Aorta (tissue), 5 donors: ENCODE measurements at regions not wholly inside any gene's neighbourhood (a gene's known extent, or its start where the extent isn't known, plus 50 kb on each side); places are given as distances from the start of the nearest gene placed in this dataset.
A peak's percentile ranks its signal among the peaks of the same experiment; 100 is the strongest.

Experiments used
- ATAC-seq: fragments of 200-7000 bp; cut with Tn5 transposase; one replicate; pipeline ENCODE4 v1.9.1; 2022; ENCODE audit warnings: moderate library complexity; ENCODE audit not compliant: low FRiP score
- DNase-seq, 2 donors: peaks; one replicate each; pipeline ENCODE4 v3.0.0-alpha.2; 2020
- H3K27ac ChIP-seq, 2 donors: one replicate each; pipeline ENCODE4 v1.5.1; 2013; ENCODE audit warnings: low read length in 2 of 2, mild to moderate bottlenecking in 2 of 2, moderate library complexity in 2 of 2, control low read depth in 1 of 2, inconsistent platforms in 1 of 2, low read depth in 1 of 2
- H3K27me3 ChIP-seq, 2 donors: one replicate each; pipeline ENCODE4 v1.6.1; 2013; ENCODE audit warnings: control low read depth in 1 of 2, low read length in 1 of 2, mild to moderate bottlenecking in 1 of 2, moderate library complexity in 1 of 2; ENCODE audit not compliant: insufficient read depth in 2 of 2, control insufficient read depth in 1 of 2
- H3K36me3 ChIP-seq, 2 donors: one replicate each; pipeline ENCODE4 v1.6.1; 2013; ENCODE audit warnings: control low read depth in 1 of 2, low read length in 1 of 2, mild to moderate bottlenecking in 1 of 2; ENCODE audit not compliant: insufficient read depth in 2 of 2, control insufficient read depth in 1 of 2
- H3K4me1 ChIP-seq, 2 donors: one replicate each; pipeline ENCODE4 v1.6.1; 2013; ENCODE audit warnings: low read length in 2 of 2, control low read depth in 1 of 2, mild to moderate bottlenecking in 1 of 2, moderate library complexity in 1 of 2; ENCODE audit not compliant: insufficient read depth in 2 of 2, control insufficient read depth in 1 of 2
- H3K4me3 ChIP-seq, 2 donors: one replicate each; pipeline ENCODE4 v1.5.1; 2013; ENCODE audit warnings: low read length in 2 of 2, control low read depth in 1 of 2, mild to moderate bottlenecking in 1 of 2
- H3K9me3 ChIP-seq: one replicate; pipeline ENCODE4 v1.6.1; 2013; ENCODE audit warnings: mild to moderate bottlenecking, low read length; ENCODE audit not compliant: control insufficient read depth
- WGBS, 2 donors: extraction: QIAGEN DNeasy Blood & Tissue Kit; methylation state at CpG; one replicate each; pipeline ENCODE4 v1.1.7; 2013; 5-methylcytosine and 5-hydroxymethylcytosine counted together
- intact Hi-C, 2 donors: fragments of 100-400 bp; cut with DNase I; formaldehyde crosslinking; loops; one replicate each; pipeline versions ENCODE4 v1.14.2 to v1.15.0; 2022
- donor health status: healthy with polysubstance abuse.
- donor health status: Bipolar disorder and iron deficiency.
- donor health status: DM: no; HTN: no; CAD: no.
- donor health status: DM: no; HTN: no; CAD: no.
- donor health status: DM: yes; HTN: yes; CAD: no.

DNA sequence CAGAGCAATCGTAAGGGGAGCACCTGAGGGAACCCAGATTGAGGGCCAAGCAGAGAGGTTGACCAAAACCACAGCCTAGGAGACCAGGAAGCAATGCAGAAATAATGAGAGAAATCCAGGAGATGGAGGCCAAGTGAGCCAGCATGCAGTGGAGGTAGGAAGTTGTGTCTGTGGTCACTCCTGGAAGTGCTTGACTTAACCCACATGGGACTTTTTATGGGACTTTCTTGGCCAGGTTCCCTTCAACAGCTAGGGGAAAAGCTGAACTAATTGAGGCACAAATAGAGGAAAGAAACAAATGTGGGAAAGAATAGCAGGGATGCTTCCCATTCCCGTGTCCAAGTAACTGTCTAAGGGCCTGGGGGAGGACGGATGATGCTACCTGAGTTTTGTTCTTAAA lies 293.2 kb upstream of the CLINT1 start:
- no peak for ATAC-seq
- no peaks in the 10 kb centered on the region for H3K4me1 ChIP-seq
- H3K36me3 ChIP-seq: no peaks in the 10 kb centered on the region
- H3K27ac ChIP-seq: no peak overlapping the region
- H3K9me3 ChIP-seq: no peaks in the 10 kb centered on the region
- intact Hi-C loops: no loop called here
- no peak for DNase-seq
- H3K4me3 ChIP-seq: no peak overlapping the region
- 96% methylated on average over 3 of the region's 3 CpGs for WGBS, 2 donors
- H3K27me3 ChIP-seq: no peaks in the 10 kb centered on the region

DNA sequence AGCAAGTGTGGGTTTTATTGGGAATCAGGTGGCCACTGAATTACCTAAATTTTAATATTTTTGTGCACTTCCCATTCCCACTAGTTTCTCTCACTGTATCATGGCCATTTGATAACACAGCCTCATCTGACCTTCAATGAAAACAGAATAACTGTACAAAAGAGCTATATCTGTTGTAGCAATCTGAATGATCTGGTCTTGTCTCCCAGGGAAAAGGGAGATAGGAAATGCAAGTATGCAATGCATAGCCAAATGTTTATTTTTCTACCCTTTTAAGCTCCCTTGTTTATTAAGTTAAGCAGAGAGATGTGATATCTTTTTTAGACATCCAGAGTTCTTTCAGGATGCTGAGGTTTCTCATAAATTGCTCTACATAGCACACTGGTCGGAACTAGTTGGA lies 288.3 kb upstream of the CLINT1 start:
- H3K36me3 ChIP-seq: no peaks in the 10 kb centered on the region

DNA sequence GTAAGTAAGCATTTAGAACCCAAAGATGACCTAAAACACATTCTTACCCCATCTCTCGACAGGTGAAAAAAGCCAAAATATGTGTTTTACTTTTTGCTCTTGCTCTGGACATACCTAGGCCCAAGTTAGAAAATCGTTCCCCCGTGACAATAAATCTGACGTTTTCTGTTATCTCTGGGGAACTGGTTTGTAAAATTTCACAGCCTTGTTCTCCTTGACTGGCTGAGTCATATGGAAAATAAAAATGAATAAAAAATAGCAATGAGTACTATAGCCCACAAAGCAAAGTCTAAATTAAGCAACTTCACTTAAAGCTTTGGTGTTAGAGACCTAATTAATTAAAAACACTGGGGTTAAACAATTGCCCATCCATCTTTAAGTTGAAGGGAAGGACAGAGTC lies 286.9 kb upstream of the CLINT1 start:
- Histone ChIP-seq H3K4me3 (no peak overlapping the region), H3K4me1 (peaks cover 0 to 3% of the 10 kb centered on the region in 2 donors), H3K27me3 (no peaks in the 10 kb centered on the region), H3K27ac (no peak overlapping the region), H3K36me3 (no peaks in the 10 kb centered on the region), H3K9me3 (peaks cover 2% of the 10 kb centered on the region)
- ATAC-seq: no peak
- intact Hi-C loops: no loop called here
- 31 to 37% methylated on average over 4 of the region's 4 CpGs for WGBS, 2 donors
- no peak for DNase-seq

More for the DNA sequence above, 288.3 kb upstream of the CLINT1 start:
- ATAC-seq: no peak
- Histone ChIP-seq H3K4me3 (no peak overlapping the region), H3K4me1 (peaks cover 0 to 3% of the 10 kb centered on the region in 2 donors), H3K27me3 (no peaks in the 10 kb centered on the region), H3K9me3 (no peaks in the 10 kb centered on the region), H3K27ac (no peak overlapping the region)
- DNase-seq: no peak
- 97 to 100% methylated on average over 1 of the region's 1 CpG for WGBS, 2 donors
- intact Hi-C loops: no loop called here

DNA sequence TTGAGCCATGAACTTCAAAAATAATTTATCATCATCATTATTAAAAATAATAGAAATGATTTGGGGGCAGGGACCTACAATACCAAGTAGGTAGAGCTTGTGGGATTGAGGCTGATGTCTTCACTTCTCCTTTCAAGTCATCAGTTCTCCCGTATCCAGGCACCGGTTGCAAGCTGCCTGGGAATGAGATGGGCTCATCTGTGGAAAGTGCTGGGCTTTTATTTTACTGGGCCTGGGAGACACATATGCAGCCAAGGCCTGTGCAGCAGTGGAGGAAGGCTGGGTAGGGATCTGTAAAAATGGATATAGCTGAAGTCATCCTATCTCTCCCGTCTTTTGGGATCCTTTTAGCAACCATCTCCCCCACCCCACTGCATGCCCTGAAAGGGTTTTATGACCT lies 284.1 kb upstream of the CLINT1 start:
- peaks cover 0 to 3% of the 10 kb centered on the region in 2 donors for H3K4me1 ChIP-seq
- ATAC-seq: no peak
- intact Hi-C loops: no loop called here
- H3K9me3 ChIP-seq: peaks cover 2% of the 10 kb centered on the region
- no peak for DNase-seq
- H3K4me3 ChIP-seq: no peak overlapping the region
- H3K27me3 ChIP-seq: no peaks in the 10 kb centered on the region
- 59 to 61% methylated on average over 3 of the region's 3 CpGs for WGBS, 2 donors
- H3K36me3 ChIP-seq: no peaks in the 10 kb centered on the region
- no peak overlapping the region for H3K27ac ChIP-seq

DNA sequence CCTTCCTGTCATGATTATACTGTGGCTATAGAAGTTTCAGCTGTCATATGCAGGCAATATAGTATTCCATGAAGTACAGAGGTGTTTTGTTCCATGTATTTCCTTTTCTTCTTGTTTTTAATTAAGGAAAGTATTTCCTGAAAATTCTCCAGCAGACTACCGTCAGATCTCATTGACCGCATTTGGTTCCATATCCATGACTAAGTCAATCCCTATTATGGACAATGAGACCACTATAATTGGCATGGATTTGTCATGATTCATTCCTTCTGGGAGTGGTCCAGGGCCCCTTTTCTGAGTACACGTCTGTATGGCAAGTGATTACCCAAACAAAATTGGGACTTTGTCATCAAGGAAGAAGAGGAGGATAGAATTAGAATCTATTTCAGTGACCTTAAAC lies 283.2 kb upstream of the CLINT1 start:
- Histone ChIP-seq H3K4me1 (peaks cover 0 to 3% of the 10 kb centered on the region in 2 donors), H3K36me3 (no peaks in the 10 kb centered on the region), H3K9me3 (peaks cover 2% of the 10 kb centered on the region), H3K27me3 (no peaks in the 10 kb centered on the region), H3K27ac (no peak overlapping the region), H3K4me3 (no peak overlapping the region)
- 64 to 66% methylated on average over 3 of the region's 3 CpGs for WGBS, 2 donors
- intact Hi-C loops: no loop called here
- no peak for DNase-seq
- no peak for ATAC-seq

DNA sequence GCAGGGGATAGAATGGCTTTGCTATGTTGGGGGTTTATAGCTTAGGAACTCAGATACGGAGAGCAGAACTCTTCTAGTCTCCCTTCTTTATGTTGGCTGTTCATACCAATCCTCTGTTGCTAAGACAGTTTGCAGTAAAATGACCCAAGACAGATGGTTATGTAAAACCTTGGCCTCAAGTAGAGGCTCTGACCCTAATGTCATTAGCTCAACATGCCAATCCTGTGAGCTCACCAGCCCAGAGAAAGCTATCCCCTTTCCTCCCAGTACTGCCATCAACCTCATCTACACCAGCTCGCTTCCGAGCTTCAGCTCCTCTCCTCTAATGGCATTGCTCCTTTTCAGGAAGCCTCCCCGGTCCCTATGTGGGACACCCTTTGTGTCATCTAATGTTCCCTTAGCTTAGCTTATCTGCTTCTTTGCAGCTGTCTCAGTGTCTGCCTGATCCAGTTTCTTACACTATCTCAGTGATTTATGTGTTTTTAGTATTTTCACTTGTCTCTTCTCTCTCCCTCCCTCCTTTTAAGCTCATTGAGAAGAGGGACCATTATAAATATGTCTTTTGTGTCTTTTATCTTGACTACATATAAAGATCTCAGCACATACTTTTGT lies 281.3 kb upstream of the CLINT1 start:
- DNase-seq (peak in 1 of 2 donors; percentile 40), ATAC-seq (peak; percentile 65)
- 63 to 75% methylated on average over 4 of the region's 4 CpGs for WGBS, 2 donors
- Histone ChIP-seq H3K4me3 (no peak overlapping the region), H3K36me3 (no peaks in the 10 kb centered on the region), H3K9me3 (peaks cover 2% of the 10 kb centered on the region), H3K4me1 (no peaks in the 10 kb centered on the region), H3K27ac (no peak overlapping the region), H3K27me3 (no peaks in the 10 kb centered on the region)
- intact Hi-C loops: no loop called here

DNA sequence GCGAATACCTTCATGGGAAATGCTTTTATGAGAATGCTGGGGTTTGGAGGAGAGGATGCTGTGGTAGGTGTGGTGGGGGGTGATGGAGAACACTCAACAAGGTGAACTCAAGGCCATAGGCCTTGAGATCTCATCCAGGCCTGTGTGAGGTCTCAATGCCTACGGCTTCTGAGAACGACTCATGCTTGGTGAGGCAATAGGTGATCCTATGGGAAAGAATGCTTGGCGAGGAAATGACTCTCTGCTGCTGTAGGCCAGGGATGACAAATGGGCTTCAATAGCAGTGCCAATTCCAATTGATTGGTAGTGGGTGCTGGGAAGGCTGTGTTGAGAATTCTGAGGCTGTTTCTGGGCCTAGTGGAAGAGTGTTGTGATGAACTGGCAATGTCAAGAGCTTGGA lies 280.2 kb upstream of the CLINT1 start:
- ATAC-seq (no peak), DNase-seq (no peak)
- Histone ChIP-seq H3K36me3 (no peaks in the 10 kb centered on the region), H3K9me3 (peaks cover 2% of the 10 kb centered on the region), H3K27ac (no peak overlapping the region), H3K4me3 (no peak overlapping the region), H3K4me1 (no peaks in the 10 kb centered on the region), H3K27me3 (no peaks in the 10 kb centered on the region)
- intact Hi-C loops: no loop called here
- WGBS, 2 donors: 90 to 93% methylated on average over 4 of the region's 4 CpGs

DNA sequence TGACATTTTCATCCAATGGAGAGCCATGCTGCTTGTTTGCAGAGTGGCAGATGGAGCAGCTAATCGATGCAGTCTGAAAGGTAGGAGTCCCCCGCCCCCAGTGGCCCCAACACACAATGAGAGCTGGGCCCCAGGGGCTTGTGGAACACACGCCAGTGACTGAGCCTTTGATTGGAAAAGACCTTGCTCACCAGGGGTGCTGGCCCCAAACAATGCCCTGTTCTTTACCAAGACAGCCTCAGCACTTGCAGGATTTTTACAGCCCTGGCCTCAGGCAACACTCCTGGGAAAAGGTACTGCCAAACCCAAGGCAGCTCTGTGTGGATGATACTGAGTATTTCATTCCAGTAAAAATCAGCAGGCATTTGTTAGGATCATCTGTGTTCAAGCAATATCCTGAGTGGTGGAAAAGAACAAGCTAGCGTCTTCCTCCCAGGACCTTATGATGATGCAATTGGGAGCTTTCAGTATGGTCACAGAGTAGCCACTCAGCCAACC lies 276.8 kb upstream of the CLINT1 start:
- ATAC-seq (peak; percentile 43), DNase-seq (no peak)
- WGBS, 2 donors: 74 to 78% methylated on average over 4 of the region's 4 CpGs
- H3K27me3 ChIP-seq: peaks cover 0 to 3% of the 10 kb centered on the region in 2 donors
- H3K4me3 ChIP-seq: no peak overlapping the region
- intact Hi-C loops: no loop called here
- no peaks in the 10 kb centered on the region for H3K4me1 ChIP-seq
- no peak overlapping the region for H3K27ac ChIP-seq
- H3K36me3 ChIP-seq: no peaks in the 10 kb centered on the region
- no peaks in the 10 kb centered on the region for H3K9me3 ChIP-seq

DNA sequence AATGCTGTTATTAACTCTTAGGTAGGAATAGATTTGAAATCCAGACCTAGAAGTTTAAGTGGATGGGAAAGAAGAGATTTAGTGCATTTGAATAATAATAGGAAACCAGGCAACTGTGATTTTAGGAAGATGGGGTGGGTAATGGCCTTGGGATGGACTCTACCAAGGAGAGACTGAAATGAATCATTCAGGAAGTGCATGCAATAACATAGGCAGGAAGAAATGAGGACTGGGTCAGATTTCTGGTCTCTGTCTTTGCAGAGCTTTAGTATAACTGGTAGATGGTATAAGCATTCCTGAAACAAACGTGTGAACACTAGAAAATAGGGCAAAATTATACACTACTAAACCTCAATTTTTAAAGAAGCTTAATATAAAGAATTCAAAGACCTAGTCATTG lies 274.4 kb upstream of the CLINT1 start:
- 64 to 82% methylated on average over 1 of the region's 1 CpG for WGBS, 2 donors
- Histone ChIP-seq H3K27me3 (peaks cover 0 to 3% of the 10 kb centered on the region in 2 donors), H3K4me1 (no peaks in the 10 kb centered on the region), H3K4me3 (no peak overlapping the region), H3K27ac (no peak overlapping the region), H3K36me3 (no peaks in the 10 kb centered on the region), H3K9me3 (no peaks in the 10 kb centered on the region)
- intact Hi-C loops: no loop called here
- DNase-seq (no peak), ATAC-seq (no peak)
